Umbilical cord (tissue), 1 donor: ENCODE measurements at regions not wholly inside any gene's neighbourhood (a gene's known extent, or its start where the extent isn't known, plus 50 kb on each side); places are given as distances from the start of the nearest gene placed in this dataset.
A peak's percentile ranks its signal among the peaks of the same experiment; 100 is the strongest.
"Not testable (repeated sequence)": the region's sequence is repeated elsewhere in the genome, so short reads cannot be mapped to it uniquely, and the experiment has no call there.

Source experiments
- DNase-seq: peaks from one replicate; pipeline ENCODE4 v3.0.0-alpha.2; 2015; ENCODE audit warnings: low spot score

DNA sequence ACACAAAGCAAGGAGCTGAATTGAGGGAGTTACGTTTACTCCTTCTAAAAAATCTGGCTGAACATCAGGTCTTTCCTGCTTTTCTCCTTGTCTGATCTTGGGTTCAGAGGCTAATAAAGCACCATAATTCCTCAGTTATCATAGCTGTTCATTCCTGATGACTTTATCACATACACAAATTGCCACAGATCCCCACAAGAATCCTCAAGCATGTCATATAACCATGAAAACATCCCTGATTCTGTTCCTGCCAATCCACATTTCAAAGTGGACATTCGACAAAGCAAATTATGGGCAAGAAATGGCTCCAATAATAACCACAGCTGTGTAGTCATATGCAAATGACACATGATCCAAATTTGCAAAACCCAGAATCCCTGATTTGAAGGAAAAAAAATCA lies 321.3 kb downstream of the MEX3B start:
- peak; percentile 63 for DNase-seq

DNA sequence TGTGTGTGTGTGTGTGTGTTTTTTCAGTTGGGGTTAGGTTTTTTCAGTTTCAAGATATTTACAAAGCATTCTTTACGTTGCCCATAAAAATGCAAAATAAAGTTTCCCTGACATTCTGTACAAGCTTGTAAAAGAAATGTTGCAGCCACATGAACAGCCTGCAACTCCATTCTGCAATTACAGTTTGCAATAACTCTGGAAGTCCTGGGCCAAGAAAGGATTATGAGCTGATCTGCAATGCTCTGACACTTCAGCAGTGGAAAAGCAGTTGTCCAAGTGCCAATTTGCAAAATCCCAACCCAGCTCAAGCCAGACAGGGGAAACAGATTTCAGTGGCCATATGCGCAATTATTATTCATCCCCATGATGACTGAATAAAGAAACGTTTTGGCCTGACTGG lies 322.1 kb downstream of the MEX3B start:
- DNase-seq: peak; percentile 94

DNA sequence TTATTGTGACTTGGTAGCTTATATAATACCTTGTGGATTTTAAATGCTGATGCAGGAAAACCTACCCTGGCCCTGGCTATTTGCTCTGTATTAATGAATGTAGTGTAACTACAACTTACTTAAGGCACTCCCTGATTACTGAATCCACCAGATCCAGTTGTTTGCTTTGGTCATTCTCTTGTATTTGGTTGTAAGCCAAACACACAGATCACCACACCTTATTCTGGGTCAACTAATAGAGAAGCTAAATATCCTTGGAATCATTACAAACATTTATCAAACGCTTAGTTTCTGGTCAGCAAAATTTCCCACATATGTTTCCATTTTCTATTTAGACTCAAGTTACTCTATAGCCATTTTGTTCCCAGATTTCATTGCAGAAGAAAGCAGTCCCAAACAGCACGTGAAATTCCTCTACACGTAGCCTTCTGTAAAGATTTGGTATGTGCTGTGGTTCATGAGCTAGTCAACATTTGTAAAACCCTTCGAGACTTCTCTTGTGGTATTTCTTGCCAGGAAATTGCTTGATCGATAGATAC lies 322.6 kb downstream of the MEX3B start:
- DNase-seq: peak; percentile 53

- not testable (repeated sequence) for DNase-seq
Measured at GRCh38 chr15:81716468-81716867, 329.4 kb downstream of the MEX3B start.

DNA sequence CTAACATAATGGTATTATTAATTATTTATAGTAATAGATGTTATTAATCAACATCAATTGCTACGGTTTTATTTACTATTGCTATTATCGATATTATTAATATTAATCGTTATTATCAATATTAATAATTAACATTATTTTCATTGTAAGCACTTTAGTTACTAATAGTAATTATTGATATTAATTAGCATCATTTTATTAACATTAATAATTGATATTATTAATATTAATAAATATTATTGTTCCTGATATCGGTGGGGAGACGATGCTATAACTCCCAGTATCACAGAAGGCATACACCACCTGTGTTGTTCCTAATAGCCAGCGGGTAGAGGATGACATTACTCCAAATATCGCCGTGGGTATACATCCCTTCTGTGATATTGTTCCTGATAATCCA lies 335.5 kb downstream of the MEX3B start:
- DNase-seq: no peak

GRCh38 chr15:81706816-81707346 lies 332.9 kb upstream of the TMC3 start:
- peak; percentile 12 for DNase-seq

- DNase-seq: not testable (repeated sequence)
Measured at GRCh38 chr15:81705727-81706126, 331.7 kb upstream of the TMC3 start.

- DNase-seq: no peak
Measured at GRCh38 chr15:81686021-81686420, 312.0 kb upstream of the TMC3 start.

DNA sequence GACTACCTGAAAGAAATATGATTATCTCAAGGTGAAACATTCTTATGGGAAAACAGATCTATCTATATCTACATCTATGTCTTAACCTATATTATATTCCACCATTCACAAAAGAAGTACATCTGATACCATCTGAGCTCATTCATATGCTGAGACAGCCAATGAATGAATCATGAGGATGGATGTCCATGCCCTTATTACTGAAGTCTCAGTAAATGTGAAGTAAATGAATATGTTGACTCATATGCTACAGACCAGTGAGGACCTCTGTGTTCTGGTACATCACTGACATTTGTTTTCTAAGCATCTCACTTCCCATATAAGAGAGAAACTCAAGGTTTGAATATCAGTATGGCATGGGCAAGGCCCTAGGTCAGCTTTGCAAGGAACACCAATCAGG lies 311.2 kb upstream of the TMC3 start:
- DNase-seq: no peak

DNA sequence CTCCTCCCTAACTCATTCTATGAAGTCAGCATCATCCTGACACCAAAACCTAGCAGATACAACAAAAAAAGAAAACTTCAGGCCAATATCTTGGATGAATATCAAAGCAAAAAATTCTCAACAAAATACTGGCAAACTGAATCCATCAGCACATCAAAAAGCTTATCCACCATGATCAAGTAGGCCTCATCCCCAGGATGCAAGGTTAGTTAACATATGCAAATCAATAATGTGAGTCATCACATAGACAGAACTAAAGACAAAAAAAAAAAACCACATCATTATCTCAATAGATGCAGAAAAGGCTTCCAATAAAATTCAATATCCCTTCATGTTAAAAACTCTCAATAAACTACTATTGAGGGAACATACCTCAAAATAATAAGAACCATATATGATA lies 306.8 kb upstream of the TMC3 start:
- no peak for DNase-seq

DNA sequence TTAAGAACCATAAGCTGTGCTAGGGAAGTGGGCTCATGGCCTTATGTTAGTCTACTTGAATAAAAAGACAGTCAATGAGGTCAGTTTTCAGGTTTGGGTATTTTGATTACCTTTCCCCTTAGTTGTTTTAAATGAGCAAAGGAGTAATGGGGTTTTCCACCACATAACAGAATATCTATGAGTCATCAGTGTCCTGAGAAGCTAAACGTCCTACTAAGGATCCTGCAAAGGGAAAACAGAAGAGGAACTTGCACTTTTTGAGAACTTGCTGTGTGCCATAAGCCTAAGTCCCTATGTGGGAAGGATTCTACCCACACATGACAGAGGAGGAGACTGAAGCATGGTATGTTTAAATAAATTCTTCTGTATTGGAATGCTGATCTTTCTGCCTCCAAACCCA lies 292.8 kb upstream of the TMC3 start:
- no peak for DNase-seq

DNA sequence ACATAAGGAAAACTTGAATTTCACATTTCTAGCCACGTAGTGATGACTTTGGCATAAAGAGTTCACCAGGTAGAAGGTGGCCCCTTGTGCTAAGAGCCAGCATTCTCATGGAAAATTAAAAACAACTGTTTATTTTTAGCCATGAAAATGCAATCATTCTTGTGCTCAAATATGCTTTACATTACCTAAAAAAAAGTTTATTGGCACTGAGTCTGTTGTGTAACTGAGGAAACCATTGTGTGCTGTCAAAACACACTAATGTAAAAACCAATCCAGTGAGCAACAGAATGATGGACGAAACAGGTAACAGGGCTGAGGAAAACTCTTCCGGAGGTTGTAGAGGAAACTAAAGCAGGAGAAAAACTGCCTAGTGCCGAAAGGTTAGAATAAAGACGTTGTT lies 287.0 kb upstream of the TMC3 start:
- no peak for DNase-seq

DNA sequence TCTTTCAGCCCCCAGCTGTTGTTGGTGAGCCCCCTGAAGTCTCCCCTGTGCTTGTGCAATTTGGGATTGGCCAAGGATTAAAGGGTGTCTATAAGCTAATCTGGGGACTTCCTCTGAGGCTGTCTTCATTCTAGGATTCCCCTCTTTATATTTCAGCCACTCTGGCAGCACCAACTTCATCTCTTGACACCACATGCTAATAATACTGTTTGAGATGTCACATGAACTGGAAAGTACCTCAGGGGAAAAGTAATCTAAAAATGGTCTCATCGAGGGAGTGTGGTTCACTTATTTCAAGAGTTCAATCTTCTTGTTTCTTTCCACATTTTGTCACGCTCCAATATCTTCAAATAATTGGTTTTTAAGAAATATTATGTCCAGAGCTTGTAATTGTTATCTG lies 279.2 kb upstream of the TMC3 start:
- DNase-seq: no peak

- no peak for DNase-seq
Measured at GRCh38 chr15:81645470-81645869, 271.5 kb upstream of the TMC3 start.

DNA sequence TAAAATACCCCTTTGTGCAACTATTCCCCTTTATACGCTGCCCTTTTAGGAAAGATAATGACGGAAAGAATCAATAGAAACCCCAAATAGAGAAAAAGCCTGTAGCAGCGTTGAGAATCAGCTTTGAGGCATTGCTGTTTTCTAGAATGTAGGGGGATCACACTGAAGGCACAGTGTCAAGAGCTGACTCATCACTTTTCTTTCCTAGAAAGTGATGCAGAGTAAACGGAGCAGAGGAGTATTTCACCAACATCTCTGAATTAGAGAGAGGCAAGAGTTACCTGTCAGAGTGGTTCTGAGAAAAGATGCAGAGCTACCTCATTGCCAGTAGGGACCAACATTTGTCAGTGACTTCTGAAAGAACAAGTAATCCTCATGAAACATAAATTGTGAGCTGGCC lies 269.8 kb upstream of the TMC3 start:
- peak; percentile 42 for DNase-seq

- DNase-seq: peak; percentile 81
Measured at GRCh38 chr15:81642451-81642990, 268.5 kb upstream of the TMC3 start.

GRCh38 chr15:81636064-81636463 lies 262.1 kb upstream of the TMC3 start:
- DNase-seq: not testable (repeated sequence)

DNA sequence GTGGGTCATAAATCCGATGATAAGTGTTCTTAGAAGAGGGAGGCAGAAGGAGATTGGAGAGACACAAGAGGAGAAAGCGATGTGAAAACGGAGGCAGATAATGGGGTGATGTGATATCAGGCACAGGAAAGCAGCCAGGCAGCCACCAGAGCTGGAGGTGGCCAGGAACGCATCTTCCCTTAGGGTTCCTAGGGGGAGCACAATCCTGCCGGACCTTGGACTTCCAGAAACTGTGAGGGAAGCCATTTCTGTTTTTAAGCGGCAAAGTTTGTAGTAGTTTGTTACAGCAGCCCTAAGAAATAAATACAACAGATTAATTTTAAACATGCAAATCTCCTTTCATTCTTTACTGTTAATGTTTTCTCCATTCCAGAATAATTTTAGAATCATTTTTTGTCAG lies 259.9 kb upstream of the TMC3 start:
- DNase-seq: no peak

DNA sequence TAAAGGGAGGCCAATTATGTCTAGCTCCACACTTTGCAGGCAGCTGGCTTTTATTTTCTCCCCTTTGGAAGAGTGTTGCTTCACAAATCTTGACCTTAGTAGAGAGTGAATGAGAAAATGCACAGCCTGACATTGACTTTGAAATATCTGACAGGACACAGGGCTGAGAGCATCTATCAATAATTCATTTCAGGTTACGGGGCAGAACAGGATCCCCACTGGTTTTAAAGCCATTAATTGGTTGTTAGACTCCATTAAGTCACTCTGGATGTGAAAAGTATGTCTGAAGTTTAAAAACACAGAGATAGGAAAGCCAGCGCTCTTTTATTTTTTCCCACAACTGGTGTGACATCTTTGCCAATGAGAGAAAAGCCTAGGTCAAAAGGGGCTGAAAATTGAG lies 251.9 kb upstream of the TMC3 start:
- DNase-seq: no peak

DNA sequence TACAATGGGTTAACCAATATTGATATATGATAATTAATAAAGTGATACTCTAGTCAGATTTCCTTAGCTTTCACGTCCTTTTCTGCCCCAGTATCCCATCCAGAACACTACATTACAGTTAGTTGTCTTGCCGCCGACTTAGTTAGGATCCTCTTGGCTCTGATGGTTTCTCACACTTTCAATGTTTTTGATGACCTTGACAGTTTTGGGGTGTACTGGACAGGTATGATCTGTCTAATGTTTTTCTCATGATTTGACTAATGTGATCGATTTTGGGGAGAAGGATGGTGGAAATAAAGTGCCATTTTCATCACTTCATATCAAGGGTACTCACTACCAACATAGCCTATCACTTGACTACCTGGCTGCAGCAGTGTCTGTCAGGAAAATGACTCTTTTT lies 245.0 kb upstream of the TMC3 start:
- no peak for DNase-seq

- no peak for DNase-seq
Measured at GRCh38 chr15:81612631-81613030, 238.6 kb upstream of the TMC3 start.

DNA sequence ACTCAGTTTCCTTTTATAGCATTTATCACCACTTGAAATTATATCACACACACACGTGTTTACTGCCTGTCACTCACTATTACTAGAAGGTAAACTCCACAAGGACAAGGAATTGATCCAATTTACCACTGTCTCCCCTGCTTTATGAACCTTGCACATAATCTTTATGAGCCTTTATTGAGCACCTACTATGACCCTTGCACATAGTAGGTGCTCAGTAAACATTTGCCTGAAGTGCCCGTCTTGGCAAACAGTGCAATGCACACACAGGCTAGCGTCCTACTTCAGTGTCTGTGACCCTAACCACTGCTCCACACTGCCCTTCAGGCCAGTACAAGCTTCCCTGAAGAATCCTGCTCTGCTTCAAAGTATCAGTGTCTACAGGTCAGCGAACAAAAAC lies 237.7 kb upstream of the TMC3 start:
- no peak for DNase-seq

DNA sequence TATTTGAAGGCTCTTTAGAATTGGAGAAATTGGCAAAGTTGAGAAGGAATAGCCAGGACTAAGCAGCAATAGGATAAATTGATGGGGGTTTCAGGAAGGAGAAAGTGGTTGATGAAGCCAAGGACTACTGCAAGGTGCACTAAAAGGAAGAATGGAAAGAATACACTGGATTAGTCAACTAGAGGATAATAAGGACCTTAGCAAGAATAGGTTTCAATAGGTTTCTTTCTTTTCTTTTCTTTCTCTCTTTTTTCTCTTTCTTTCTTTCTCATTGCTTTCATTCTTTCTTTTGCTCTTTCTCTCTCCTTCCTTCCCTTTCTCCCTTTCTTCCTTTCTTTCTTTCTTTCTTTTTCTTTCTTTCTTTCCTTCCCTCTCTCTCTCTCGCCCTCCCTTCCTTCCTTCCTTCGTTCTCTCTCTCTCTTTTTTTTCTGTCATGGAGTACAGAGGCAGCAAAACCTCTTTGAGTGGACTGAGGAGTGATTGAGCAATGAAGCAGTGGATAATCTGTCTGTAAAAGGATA lies 234.4 kb upstream of the TMC3 start:
- DNase-seq: peak; percentile 19

- no peak for DNase-seq
Measured at GRCh38 chr15:81604713-81605112, 230.7 kb upstream of the TMC3 start.
